SKM-1 treated with dmso at 0.1 percent for 144 hours (cell line): ENCODE measurements at regions not wholly inside any gene's neighbourhood (a gene's known extent, or its start where the extent isn't known, plus 50 kb on each side); places are given as distances from the start of the nearest gene placed in this dataset.
A peak's percentile ranks its signal among the peaks of the same experiment; 100 is the strongest.

Source experiments
- DNase-seq: peaks from one replicate; lab custom pipeline; 2025; ENCODE audit not compliant: unreplicated experiment; lab: John Stamatoyannopoulos, UW

DNA sequence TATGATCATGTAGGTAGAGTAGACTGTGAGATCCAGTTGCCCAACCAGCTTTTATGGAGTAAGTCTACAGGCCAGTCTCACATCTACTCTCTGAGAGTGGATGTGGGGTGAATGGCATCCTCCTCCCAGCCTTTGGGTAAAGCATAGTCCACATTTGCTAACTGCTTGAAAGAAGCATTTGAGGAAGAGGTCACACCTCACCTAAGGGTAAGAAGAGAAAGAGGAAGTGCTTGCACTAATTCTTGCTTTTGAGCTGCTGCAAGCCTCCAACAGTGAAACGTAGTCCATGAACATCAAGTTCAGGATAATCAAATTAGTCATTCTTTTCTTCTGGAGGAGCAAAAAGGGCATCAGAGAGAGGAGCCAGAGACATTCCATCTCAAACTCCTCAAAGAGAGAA, 93.9 kb upstream of the AGR3 start:
- peak; percentile 88 for DNase-seq

DNA sequence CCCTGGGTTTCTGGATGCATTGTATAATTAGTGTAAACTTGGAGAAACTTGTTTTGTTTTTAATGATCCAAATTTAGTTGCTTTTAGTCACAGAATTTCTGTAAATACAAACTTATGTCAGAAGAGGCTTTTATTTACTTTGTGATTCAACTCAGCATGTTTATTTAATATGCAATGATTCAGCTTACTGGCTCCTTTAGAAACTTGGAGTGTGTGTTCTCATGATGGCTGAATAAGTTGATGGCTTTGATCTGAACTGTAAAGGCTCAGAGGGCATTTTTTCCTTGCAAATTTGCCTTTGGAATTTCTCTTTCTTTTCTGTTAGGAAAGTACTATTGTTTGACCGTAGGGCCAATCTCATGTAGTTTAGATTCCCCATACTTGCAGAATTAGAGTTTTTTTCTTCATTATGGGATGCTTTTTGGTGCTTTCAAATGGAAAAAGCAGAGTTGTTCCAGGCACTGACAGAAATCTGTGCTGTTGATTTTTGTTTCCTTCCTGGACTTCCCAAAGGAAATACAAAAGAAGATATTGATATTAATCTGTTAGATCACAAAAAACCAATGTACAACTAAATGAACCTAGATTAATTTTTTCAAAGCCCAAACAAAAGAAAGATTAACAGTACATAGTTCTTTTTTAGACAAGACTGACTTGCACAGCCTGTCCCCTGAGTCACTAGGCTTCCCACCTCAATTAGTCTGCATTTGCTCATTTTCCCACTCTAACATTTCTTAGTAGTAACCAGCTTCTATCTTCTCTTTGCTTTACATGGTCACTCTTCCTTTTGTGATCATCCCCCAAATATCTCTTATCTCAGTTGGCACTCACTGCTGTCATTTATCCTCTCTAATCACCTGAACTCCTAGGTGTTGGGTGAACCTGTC, 96.8 kb upstream of the AGR3 start:
- DNase-seq: no peak

- DNase-seq: no peak
Measured at GRCh38 chr7:16980539-16980938, 98.8 kb upstream of the AGR3 start.

- DNase-seq: no peak
Measured at GRCh38 chr7:16982640-16983350, 101.0 kb upstream of the AGR3 start.

DNA sequence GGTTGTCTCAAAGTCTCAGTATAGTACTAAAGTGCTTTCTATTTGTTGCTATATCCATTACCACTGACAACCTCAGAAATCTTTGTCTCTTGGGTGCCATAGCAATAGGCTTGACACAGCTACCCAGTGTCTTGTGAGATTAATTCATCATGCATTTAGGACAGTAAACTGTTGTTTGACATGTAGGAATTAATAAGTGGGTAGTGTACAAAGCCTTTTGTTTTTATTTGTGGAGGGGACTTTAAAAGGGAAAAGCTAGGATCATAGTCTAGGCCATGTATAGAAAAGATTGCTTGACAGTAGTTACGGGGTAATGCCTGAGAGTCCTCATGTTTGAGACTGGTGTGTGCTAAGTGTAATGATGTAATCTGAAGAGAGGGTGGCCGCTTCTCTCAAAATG, 102.6 kb upstream of the AGR3 start:
- DNase-seq: no peak

GRCh38 chr7:16985621-16986020, 103.8 kb upstream of the AGR3 start:
- no peak for DNase-seq

GRCh38 chr7:16986755-16987154, 105.0 kb upstream of the AGR3 start:
- no peak for DNase-seq

- no peak for DNase-seq
Measured at GRCh38 chr7:16989811-16990413, 108.1 kb upstream of the AGR3 start.

GRCh38 chr7:16991551-16991950, 109.8 kb upstream of the AGR3 start:
- DNase-seq: no peak

DNA sequence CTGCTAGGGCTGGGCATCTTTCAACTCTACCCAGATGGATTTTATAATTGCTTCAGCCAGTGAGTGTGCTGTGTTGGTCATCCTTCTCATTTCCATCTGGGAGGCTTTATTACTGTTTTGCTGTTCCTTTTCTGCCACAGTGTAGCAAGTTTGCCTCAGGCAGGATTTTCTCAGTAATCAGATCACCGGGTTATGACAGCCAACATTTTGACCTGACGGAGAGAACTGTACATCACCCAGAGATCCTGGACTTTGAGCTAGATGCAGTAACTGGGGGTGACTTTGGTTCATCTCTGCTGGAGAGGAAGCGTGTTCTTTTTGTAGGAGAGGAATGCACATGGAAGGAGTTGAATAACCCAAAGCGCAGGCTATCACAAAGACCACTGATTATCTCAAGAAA, 111.8 kb upstream of the AGR3 start:
- no peak for DNase-seq

DNA sequence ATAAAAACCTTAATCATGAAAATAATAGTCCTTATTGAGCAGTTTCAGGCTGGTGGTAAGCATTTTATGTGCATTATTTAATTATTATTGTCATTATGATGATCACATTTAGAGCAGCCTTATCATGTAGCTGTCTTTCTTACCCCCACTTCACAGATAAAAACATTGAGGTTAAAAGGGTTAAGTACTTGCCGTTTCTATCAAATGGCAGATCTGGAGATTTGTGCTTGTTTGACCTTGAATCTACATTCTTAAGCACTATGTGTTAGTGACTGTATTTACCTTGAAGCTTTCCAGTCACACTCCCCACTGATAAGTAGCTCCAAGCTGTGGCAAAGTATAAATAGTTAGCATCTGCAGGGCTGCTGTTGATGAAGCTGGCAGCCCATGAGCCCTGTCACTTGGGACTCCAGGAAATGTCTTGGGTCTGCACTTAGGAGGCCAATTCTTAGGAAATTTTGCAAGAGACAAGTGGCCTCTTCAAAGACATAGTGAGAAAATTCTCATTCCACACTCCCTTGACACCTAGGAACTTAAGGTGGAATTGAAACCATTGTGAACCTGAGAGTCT, 116.8 kb upstream of the AGR3 start:
- DNase-seq: no peak

DNA sequence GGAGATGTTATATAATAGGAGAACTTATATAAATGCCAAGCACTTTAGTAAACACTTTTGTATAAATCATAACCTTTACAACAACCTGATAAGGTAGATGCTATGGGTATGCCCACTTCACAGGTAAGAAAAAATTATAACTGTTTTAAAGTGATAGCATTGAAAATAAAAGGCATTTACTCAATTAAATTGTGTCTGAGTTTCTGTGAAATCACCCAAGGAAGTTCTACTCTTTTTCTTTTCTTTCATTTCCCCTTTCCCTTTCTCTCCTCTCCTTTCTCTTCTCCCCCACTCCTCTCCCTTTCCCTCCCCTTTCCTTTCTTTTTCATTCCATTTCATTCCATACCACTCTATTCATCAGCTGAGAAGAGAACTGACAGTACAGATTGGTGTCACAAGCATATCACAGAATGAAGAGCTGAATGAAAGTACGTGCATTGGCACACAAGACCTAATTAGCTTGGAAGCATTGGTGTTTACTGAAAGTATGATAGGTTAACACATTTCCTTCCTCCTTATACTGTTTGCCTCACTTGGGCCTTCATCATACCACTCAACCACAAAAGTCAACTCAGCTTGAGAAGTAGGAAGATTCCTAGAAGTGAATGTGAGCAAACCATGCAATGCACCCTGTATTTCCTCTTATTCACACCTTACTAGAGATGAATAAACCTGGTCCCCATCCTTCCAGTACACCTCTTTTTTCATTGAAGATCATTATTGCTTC, 117.9 kb upstream of the AGR3 start:
- peak; percentile 90 for DNase-seq

DNA sequence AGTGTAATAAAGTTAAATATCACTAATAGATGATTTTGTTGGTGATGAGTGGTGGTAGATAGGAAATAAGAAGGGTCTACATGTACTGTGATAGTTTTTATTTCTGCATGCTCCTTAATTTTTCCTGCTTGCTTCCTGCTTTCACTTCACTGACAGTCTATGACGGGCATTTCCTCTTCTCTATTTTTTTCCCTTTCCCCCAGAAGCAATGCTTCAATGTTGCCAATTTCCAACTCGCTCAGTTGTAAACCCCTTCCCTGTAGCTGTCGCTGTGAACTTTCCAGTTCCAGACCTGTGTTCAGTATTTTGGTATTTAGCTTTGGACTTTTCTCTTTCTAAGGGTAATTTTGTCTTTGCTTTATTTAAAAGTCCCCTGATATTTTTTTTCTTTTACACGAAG, 123.5 kb upstream of the AGR3 start:
- DNase-seq: no peak

- DNase-seq: no peak
Measured at GRCh38 chr7:17007841-17008240, 126.1 kb upstream of the AGR3 start.

DNA sequence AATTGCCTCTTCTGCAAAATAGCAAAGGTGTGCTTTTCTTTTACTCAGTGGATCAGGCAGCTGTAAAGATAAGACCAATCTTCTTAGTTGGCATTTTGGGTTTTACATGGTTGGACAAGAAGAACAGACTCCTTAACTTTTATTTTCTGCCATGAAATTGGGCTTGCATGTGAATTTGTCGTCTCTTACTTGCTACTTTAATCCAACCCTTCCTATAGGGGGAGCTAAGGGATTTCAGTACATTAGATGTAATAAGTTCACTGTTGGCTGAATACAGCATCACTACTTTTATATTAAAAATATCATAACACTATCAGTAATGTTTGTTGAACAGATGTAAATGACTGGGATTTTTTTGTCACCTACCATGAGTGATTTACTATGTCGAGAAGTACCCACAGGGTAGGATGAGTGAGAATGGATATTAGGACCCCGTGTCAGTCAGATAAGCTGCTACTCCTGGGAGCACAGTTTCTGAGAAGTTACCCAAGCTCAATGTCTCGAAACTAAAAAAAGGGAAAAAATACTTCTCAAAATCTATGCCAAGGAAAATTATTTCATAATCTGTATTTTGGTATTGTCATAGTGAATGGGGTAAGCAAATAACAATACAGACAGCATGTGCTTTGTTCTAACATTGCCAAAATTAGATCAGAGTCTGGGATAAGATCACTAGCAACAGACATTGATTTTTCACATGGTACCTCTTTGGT, 127.4 kb upstream of the AGR3 start:
- DNase-seq: no peak

DNA sequence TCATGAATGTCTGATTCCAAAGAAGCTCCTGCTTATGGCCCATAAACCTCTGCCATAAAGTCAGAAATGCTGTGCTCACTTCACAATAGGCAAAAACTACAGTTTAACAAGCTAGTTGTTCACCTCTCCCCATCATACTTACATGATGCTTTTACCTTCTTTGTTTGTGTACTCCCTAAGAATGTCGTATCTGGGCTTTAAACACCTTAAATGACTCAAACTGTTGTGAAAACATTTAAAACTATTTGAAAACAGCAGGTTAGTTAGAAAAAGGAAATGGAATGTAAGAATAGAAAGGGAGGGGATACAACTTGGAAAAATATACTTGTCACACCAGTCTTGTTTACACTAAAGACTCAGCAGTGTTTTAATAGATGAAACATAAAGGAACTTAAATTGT, 128.2 kb upstream of the AGR3 start:
- DNase-seq: no peak

- no peak for DNase-seq
Measured at GRCh38 chr7:17010637-17011300, 129.0 kb upstream of the AGR3 start.

GRCh38 chr7:17013204-17013603, 131.4 kb upstream of the AGR3 start:
- DNase-seq: no peak

- no peak for DNase-seq
Measured at GRCh38 chr7:17014686-17015085, 132.9 kb upstream of the AGR3 start.

- no peak for DNase-seq
Measured at GRCh38 chr7:17015598-17016031, 133.8 kb upstream of the AGR3 start.
